ENCODE measurements at regions not wholly inside any gene's neighbourhood (a gene's known extent, or its start where the extent isn't known, plus 50 kb on each side); places are given as distances from the start of the nearest gene placed in this dataset.

DNA sequence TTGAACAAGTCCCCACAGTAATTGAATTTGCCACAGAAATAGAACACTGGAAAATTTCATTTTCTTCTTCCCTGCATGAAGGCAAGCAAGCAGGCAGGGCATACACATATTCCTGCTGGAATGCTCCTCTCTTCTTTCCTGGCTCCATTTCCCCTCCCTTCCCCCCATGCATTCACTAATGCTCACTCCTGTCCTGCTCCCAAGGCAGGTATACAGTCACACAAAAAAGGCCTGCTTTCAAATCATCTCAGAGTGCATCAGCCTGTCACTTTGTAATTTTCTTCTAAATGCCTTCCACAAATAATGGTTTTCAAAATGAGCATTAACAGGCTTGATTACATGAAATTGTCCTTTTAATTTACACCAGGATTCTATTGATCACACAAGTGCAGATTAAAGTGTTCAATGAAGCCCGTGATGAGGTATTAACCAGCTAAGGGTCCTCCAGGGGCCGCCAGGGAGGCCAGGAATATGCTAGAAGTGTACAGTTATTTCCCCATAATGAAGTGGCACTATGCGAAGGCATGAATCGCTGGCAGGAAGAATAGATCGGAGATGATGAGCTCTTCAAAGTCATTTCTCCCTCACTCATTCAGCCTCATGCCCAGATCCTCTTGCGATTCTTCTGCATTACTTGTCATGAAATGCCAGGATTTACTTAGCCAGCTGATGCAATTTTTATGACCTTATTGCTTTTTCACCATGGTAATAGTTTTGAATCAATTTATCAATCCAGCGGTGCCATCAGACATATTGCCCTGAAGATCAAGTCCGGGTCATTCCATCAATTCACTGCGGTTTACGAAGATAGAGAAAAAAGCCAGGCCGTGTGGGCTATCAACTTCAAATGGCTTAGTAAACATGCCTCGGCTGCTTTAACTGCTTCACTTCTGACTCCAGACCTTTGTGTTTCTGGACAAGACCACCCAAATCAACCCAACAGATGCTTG, 243.5 kb downstream of the GPAT3 start:
- no peak for DNase-seq
- H3K9me3 ChIP-seq: no peaks in the 10 kb centered on the region
- no peak overlapping the region for H3K4me3 ChIP-seq
- H3K36me3 ChIP-seq: no peaks in the 10 kb centered on the region
- no peak overlapping the region for H3K27ac ChIP-seq
- H3K27me3 ChIP-seq: no peaks in the 10 kb centered on the region
- H3K4me1 ChIP-seq (ENCODE audit: insufficient read depth): no peaks in the 10 kb centered on the region
- WGBS, 3 donors: 73 to 76% (median 74%) methylated on average over 12 of the region's 12 CpGs
- TF ChIP-seq POLR2A (IDR thresholded peaks at IDR 0.05) (no peak), CTCF (IDR thresholded peaks at IDR 0.05) (no peak), EP300 (IDR thresholded peaks at IDR 0.05) (no peak)
- intact Hi-C loops (cut with DNase I): no loop called here

- no peaks in the 10 kb centered on the region for H3K36me3 ChIP-seq
- no peak overlapping the region for H3K4me3 ChIP-seq
- DNase-seq: no peak
- H3K4me1 ChIP-seq (ENCODE audit: insufficient read depth): no peaks in the 10 kb centered on the region
- TF ChIP-seq POLR2A (IDR thresholded peaks at IDR 0.05) (no peak), CTCF (IDR thresholded peaks at IDR 0.05) (no peak), EP300 (IDR thresholded peaks at IDR 0.05) (no peak)
- no peak overlapping the region for H3K27ac ChIP-seq
- WGBS, 3 donors: 68 to 82% (median 78%) methylated on average over 2 of the region's 2 CpGs
- no peaks in the 10 kb centered on the region for H3K9me3 ChIP-seq
- intact Hi-C loops (cut with DNase I): no loop called here
- H3K27me3 ChIP-seq: no peaks in the 10 kb centered on the region
Measured at GRCh38 chr4:83772685-83773084, 236.8 kb downstream of the GPAT3 start.

DNA sequence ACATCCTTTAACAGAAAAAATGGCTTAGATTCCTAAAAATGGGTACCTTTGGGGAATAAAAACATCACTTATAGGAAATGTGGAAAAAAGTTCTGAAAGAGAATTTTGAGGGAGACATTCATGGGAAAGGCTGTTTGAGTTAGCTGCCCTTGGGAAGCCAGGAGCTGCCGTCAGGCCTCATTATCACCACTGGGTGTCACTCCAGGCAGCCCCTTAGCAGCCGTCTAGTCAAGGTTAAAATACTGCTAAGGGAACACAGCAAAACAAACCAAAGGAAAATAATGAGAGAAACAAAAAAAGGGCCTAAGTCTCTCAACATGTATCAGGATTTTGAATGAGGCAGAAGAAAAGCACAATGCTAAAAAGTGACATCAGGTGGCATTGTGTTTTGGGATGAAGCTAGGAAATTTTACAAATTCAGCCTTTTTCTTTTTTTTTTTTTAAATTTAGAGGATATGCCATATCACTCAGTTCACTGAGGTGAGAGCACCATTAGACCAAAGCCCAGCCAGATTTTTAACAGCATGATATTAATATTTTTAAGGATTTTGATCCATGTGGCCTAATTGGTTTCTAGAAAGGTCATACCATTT, 235.3 kb downstream of the GPAT3 start:
- Histone ChIP-seq H3K4me1 (ENCODE audit: insufficient read depth) (no peaks in the 10 kb centered on the region), H3K27ac (no peak overlapping the region), H3K27me3 (no peaks in the 10 kb centered on the region), H3K36me3 (no peaks in the 10 kb centered on the region), H3K9me3 (no peaks in the 10 kb centered on the region), H3K4me3 (no peak overlapping the region)
- intact Hi-C loops (cut with DNase I): no loop called here
- DNase-seq: peak in 1 of 5 donors; percentile 20
- no peak for TF ChIP-seq POLR2A (IDR thresholded peaks at IDR 0.05)
- TF ChIP-seq CTCF (IDR thresholded peaks at IDR 0.05): no peak
- TF ChIP-seq EP300 (IDR thresholded peaks at IDR 0.05): no peak
- WGBS, 3 donors: 0 to 4% (median 1%) methylated on average over 2 of the region's 2 CpGs

DNA sequence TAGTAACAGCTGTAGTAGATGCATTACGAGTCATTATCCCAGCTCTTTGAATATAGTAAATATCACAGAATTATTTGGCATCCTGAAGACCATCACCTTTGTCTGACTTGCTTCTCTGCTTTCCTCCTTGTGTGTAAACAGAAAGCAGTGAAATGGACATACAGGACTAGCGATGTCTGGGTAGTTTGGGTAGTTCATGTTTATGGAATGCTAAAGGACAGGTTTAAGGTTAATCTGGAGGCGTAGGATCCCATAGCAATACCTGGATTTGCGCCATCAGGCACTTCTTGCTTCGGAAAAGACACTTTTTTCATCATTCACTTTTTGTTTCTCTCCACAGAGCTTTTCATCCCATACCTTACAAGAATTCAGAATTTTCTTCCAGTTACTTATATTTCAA, 232.2 kb downstream of the GPAT3 start:
- Histone ChIP-seq H3K27ac (no peak overlapping the region), H3K9me3 (no peaks in the 10 kb centered on the region), H3K4me3 (no peak overlapping the region), H3K4me1 (ENCODE audit: insufficient read depth) (no peaks in the 10 kb centered on the region), H3K27me3 (no peaks in the 10 kb centered on the region), H3K36me3 (no peaks in the 10 kb centered on the region)
- DNase-seq: no peak
- intact Hi-C loops (cut with DNase I): no loop called here
- no peak for TF ChIP-seq EP300 (IDR thresholded peaks at IDR 0.05)
- no peak for TF ChIP-seq POLR2A (IDR thresholded peaks at IDR 0.05)
- no peak for TF ChIP-seq CTCF (IDR thresholded peaks at IDR 0.05)
- WGBS, 3 donors: 61 to 86% (median 67%) methylated on average over 5 of the region's 5 CpGs
